ENCODE measurements at regions not wholly inside any gene's neighbourhood (a gene's known extent, or its start where the extent isn't known, plus 50 kb on each side); places are given as distances from the start of the nearest gene placed in this dataset.

DNA sequence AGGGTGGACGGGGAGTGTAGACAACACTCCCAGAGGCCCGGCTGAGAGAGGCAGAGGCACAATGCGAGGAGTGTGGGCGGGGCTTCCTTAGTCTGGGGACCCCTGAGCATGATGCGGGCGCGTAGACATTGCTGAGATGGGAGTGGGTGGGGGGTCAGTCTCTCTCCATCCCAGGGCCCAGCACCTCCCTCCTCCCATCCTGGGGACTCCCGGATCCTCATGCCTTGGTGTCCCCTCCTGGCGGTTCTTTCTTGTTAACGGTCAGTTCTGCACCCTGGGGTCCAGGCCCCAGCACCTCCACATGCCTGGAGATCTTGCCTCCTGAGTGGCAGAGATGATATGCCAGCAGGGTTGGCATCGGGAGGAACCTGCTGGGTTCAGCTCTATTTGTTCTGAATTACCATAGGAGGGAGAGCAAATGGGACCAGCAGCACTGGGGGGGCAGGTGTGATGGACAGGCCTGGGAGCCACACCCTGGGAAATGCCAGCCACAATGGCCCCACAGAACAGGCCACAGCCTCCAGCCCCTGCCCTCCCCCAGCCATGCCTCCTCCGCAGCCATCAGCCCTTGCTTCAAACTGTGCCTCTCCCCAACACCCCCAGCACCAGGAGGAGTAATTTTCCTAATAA is 55.7 kb downstream of the RTL6 start:
- TF ChIP-seq, protein P1, sequence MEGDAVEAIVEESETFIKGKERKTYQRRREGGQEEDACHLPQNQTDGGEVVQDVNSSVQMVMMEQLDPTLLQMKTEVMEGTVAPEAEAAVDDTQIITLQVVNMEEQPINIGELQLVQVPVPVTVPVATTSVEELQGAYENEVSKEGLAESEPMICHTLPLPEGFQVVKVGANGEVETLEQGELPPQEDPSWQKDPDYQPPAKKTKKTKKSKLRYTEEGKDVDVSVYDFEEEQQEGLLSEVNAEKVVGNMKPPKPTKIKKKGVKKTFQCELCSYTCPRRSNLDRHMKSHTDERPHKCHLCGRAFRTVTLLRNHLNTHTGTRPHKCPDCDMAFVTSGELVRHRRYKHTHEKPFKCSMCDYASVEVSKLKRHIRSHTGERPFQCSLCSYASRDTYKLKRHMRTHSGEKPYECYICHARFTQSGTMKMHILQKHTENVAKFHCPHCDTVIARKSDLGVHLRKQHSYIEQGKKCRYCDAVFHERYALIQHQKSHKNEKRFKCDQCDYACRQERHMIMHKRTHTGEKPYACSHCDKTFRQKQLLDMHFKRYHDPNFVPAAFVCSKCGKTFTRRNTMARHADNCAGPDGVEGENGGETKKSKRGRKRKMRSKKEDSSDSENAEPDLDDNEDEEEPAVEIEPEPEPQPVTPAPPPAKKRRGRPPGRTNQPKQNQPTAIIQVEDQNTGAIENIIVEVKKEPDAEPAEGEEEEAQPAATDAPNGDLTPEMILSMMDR (IDR thresholded peaks at IDR 0.05; ENCODE audit: insufficient read depth, low read length), result no peak
- DNase-seq (ENCODE audit: low read depth), result no peak
- no peak overlapping the region for H3K4me3 ChIP-seq (ENCODE audit: low read depth, low read length)

DNA sequence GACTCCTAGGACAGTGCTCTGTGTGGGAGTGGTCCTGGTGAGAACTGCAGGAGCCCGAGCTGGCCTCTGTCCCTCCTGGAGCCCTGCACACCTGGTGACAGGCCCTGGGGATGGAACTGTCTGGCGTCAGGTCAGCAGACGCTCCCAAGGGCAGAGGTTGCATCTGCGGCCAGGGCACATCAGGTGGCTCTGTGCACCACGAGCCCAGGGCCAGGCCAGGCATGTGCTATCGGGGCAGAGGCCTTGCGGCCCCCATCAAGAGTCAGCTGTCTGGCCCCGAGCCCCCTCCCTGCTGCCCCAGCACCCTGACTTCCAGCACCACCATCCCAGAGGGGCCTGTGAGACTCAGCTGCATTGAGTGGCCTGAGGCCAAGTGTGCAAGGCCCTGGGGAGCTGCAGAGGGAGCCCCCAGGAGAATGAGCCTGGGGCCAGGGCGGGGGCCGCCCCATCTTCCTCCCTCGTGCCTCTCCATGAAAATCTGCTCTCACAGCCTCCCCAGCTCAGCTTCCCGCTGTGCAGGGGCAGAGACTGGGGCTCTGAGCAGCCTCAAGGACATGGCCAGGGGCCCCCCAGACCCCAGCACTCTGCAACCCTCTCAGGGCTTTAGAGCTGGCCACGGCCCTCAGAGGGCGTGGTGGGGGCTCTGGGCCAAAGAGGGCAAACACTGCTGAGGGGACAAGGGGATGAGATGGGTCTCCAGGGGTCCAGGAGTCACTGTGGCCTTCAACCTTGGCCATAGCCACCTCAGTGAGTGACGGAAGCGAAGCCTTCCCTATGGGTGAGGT is 56.4 kb downstream of the RTL6 start:
- no peak overlapping the region for H3K4me3 ChIP-seq (ENCODE audit: low read depth, low read length)
- TF ChIP-seq, protein P1 (IDR thresholded peaks at IDR 0.05; ENCODE audit: insufficient read depth, low read length), result no peak
- no peak for DNase-seq (ENCODE audit: low read depth)

DNA sequence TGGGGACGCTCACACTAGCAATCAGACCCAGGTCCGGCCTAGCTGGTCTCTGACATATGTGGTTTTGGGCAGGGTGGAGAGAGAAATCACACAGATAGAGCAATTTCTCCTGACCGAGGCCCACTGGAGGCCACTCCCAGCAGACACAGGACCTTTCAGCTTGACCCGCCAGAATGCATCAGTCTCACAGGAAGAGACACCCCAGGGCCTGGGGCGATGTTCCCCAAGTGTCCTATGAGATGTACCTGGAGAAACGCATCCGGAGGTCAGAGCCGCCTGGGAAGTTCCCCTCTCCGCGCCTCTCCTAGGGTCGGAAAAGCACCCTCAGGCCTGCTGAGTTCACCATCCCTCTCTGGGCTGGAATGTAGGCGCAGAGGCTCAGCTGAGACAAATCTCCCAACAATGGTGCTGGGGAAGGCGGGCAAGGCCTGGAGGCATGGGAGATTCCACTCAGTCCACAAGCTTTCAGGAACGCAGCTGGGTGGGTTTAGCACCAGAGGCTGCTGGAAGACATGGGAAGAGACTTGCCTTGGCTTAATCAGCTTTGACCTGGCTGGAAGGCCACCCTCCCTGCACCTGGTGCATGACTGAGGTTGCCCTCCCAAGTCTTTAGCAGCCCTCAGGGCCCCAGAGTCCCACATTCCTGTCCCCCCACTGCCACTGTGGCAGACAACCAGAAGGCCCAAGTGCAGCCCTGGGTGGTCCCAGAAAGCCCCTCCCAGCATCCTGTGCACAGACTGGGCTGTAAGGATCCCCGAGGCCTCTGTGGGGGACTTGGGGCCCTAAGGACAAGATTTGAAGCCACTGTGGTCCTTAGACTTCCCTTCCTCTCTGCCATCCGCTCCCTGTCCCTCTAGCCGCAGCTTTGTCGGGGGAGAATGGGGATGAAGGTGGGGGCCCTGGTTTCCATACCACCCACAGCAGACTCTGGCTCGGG is 57.5 kb downstream of the RTL6 start:
- H3K4me3 ChIP-seq (ENCODE audit: low read depth, low read length), result no peak overlapping the region
- no peak for DNase-seq (ENCODE audit: low read depth)
- TF ChIP-seq, protein P1 (IDR thresholded peaks at IDR 0.05; ENCODE audit: insufficient read depth, low read length), result no peak

DNA sequence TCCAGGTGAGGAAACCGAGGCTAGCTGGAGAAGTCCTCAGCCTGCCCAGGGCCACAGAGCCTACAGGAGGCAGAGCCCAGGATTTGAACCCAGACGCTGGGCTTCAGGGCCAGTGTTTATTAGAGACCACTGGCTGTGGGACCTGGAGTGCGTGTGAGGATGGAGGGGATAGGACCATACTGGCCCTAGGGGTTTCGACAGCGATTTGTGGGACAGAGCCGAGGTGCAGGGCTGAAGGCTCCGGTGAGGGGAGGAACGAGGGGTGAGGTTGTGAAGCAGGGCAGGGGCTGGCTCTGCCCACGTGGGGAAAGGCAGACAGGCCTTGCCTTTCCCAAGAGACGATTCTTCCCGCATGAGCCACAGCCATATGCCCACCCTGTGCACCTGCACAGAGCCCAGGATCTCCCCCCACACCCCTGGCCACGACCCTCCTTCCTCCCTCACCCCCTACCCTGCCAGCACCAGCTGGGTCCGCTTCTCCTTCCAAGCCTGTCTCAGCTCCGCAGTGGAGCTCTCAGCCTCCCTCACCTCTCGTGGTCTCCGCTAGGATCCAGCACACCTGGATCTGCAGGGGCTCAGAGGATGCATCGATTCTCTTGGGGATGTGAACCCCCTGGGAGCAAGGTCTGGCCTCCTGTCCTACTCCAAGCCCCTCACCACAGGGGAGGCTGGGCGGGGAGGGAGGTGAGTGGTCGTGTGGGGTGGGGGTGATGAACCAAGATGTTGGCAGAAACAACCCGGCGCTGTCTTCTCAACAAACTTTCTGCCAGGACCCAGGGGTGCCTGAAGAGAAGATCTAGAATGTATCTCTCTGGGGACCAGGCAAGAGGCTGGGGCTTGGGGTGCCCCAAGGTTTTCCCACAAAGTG is 58.4 kb downstream of the RTL6 start:
- TF ChIP-seq, protein P1 (IDR thresholded peaks at IDR 0.05; ENCODE audit: insufficient read depth, low read length), result no peak
- DNase-seq (ENCODE audit: low read depth), result no peak
- no peak overlapping the region for H3K4me3 ChIP-seq (ENCODE audit: low read depth, low read length)

DNA sequence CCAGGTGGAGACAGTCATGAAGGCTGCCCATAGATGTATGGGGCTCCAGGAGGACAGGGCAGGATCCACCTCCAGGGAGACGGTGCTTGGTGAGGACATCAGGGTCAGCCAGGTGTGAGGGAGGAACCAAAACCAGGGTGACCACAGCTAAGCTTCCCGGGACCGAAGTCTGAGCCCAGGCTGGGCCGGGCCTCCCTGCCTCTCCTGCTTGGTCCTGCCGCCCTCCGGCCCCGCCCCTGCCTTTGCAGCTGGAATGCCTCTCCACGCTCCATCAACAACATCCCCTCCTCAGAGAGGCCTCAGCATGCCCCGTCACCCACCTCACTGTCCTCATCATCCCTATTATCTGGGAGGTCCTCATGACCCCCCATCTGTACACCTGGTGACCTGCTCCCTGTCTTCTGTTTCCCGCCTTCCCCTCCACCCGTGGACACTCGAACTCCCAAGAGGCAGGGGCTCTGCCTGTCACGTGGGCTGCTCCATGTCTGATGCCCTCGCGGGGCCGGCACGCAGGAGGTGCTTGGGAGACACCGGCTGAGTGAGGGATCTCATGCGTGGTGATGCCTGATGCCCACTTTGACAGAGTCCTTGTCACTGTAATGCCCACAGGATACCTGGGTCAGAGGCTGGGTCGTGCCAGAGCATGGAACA is 59.4 kb downstream of the RTL6 start:
- TF ChIP-seq, protein P1 (IDR thresholded peaks at IDR 0.05; ENCODE audit: insufficient read depth, low read length), result no peak
- no peak for DNase-seq (ENCODE audit: low read depth)
- no peak overlapping the region for H3K4me3 ChIP-seq (ENCODE audit: low read depth, low read length)
